LHCN-M2 (cell line): ENCODE measurements at regions not wholly inside any gene's neighbourhood (a gene's known extent, or its start where the extent isn't known, plus 50 kb on each side); places are given as distances from the start of the nearest gene placed in this dataset.
A peak's percentile ranks its signal among the peaks of the same experiment; 100 is the strongest.

Source experiments
- DNase-seq: peaks from one replicate; pipeline ENCODE4 v3.0.0-alpha.2; 2012; ENCODE audit warnings: low read depth

GRCh38 chr20:11245431-11245830, 571.6 kb upstream of the JAG1 start:
- DNase-seq, result no peak

- peak; percentile 49 for DNase-seq
Observed at GRCh38 chr20:11246251-11246775, 572.5 kb upstream of the JAG1 start.

GRCh38 chr20:11247046-11248010, 573.5 kb upstream of the JAG1 start:
- DNase-seq, result no peak

- no peak for DNase-seq
Observed at GRCh38 chr20:11248011-11248409, 574.2 kb upstream of the JAG1 start.

- DNase-seq, result no peak
Observed at GRCh38 chr20:11248687-11249638, 575.2 kb upstream of the JAG1 start.

GRCh38 chr20:11249683-11250082, 575.9 kb upstream of the JAG1 start:
- no peak for DNase-seq

GRCh38 chr20:11252447-11252846, 578.6 kb upstream of the JAG1 start:
- DNase-seq, result no peak

GRCh38 chr20:11255455-11255854, 581.7 kb upstream of the JAG1 start:
- no peak for DNase-seq

- DNase-seq, result no peak
Observed at GRCh38 chr20:11255860-11256259, 582.1 kb upstream of the JAG1 start.

GRCh38 chr20:11260611-11261010, 586.8 kb upstream of the JAG1 start:
- DNase-seq, result no peak

- DNase-seq, result peak; percentile 86
Observed at GRCh38 chr20:11261533-11262000, 587.8 kb upstream of the JAG1 start.

GRCh38 chr20:11266571-11266970, 592.8 kb upstream of the JAG1 start:
- no peak for DNase-seq

- DNase-seq, result peak; percentile 94
Observed at GRCh38 chr20:11267131-11267761, 593.4 kb upstream of the JAG1 start.

GRCh38 chr20:11267762-11268335, 594.0 kb upstream of the JAG1 start:
- DNase-seq, result no peak

- DNase-seq, result no peak
Observed at GRCh38 chr20:11270566-11270965, 596.8 kb upstream of the JAG1 start.

GRCh38 chr20:11271319-11271718, 597.5 kb upstream of the JAG1 start:
- no peak for DNase-seq

GRCh38 chr20:11271920-11272594, 598.3 kb upstream of the JAG1 start:
- DNase-seq, result no peak

- DNase-seq, result peak; percentile 67
Observed at GRCh38 chr20:11274141-11274594, 600.4 kb upstream of the JAG1 start.

GRCh38 chr20:11275740-11276139, 601.9 kb upstream of the JAG1 start:
- DNase-seq, result no peak

- DNase-seq, result no peak
Observed at GRCh38 chr20:11277170-11277569, 603.4 kb upstream of the JAG1 start.
